Suprapubic skin (tissue), 3 donors: ENCODE measurements at regions not wholly inside any gene's neighbourhood (a gene's known extent, or its start where the extent isn't known, plus 50 kb on each side); places are given as distances from the start of the nearest gene placed in this dataset.

Experiments
- CTCF ChIP-seq, 2 donors: fragments of 200-600 bp in 1 of 2; fragments of 450-650 bp in 1 of 2; sonication (generic) in 1 of 2; IDR thresholded peaks; one replicate each; pipeline ENCODE4 v1.5.1; 2016 to 2019; ENCODE audit warnings: antibody characterized with exemption in 2 of 2, mild to moderate bottlenecking in 1 of 2, moderate library complexity in 1 of 2
- EP300 ChIP-seq: sonication (generic); formaldehyde crosslinking; IDR thresholded peaks from one replicate; pipeline ENCODE4 v1.6.1; 2017; ENCODE audit warnings: antibody characterized with exemption
- POLR2A ChIP-seq, 2 donors: fragments of 450-650 bp; IDR thresholded peaks; one replicate each; pipeline ENCODE4 v1.6.1; 2017; ENCODE audit warnings: antibody characterized with exemption in 2 of 2, mild to moderate bottlenecking in 2 of 2, moderate library complexity in 2 of 2

GRCh38 chr4:19577097-19577496 lies 674.6 kb upstream of the SLIT2 start:
- no peak for TF ChIP-seq CTCF (IDR thresholded peaks at IDR 0.05)
- TF ChIP-seq POLR2A (IDR thresholded peaks at IDR 0.05): no peak
- no peak for TF ChIP-seq EP300
